ENCODE measurements at regions not wholly inside any gene's neighbourhood (a gene's known extent, or its start where the extent isn't known, plus 50 kb on each side); places are given as distances from the start of the nearest gene placed in this dataset.

GRCh38 chr7:113200281-113200680 is 81.9 kb upstream of the SMIM30 start:
- Histone ChIP-seq H3K36me3 (no peaks in the 10 kb centered on the region), H3K27me3 (no peaks in the 10 kb centered on the region), H3K9me3 (no peaks in the 10 kb centered on the region), H3K27ac (no peak overlapping the region), H3K4me3 (no peak overlapping the region), H3K4me1 (no peaks in the 10 kb centered on the region)
- TF ChIP-seq POLR2AphosphoS5 (IDR thresholded peaks at IDR 0.05) (no peak), POLR2A (IDR thresholded peaks at IDR 0.05) (no peak), EP300 (IDR thresholded peaks at IDR 0.05) (no peak)
- TF ChIP-seq, protein P1, sequence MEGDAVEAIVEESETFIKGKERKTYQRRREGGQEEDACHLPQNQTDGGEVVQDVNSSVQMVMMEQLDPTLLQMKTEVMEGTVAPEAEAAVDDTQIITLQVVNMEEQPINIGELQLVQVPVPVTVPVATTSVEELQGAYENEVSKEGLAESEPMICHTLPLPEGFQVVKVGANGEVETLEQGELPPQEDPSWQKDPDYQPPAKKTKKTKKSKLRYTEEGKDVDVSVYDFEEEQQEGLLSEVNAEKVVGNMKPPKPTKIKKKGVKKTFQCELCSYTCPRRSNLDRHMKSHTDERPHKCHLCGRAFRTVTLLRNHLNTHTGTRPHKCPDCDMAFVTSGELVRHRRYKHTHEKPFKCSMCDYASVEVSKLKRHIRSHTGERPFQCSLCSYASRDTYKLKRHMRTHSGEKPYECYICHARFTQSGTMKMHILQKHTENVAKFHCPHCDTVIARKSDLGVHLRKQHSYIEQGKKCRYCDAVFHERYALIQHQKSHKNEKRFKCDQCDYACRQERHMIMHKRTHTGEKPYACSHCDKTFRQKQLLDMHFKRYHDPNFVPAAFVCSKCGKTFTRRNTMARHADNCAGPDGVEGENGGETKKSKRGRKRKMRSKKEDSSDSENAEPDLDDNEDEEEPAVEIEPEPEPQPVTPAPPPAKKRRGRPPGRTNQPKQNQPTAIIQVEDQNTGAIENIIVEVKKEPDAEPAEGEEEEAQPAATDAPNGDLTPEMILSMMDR (IDR thresholded peaks at IDR 0.05) = no peak
- intact Hi-C loops (cut with DNase I) = no loop called here
- WGBS, 2 donors = 69 to 70% methylated on average over 2 of the region's 2 CpGs
- no peak for DNase-seq

- 29 to 55% methylated on average over 2 of the region's 2 CpGs for WGBS, 2 donors
- TF ChIP-seq EP300 (IDR thresholded peaks at IDR 0.05) = no peak
- no peak for TF ChIP-seq POLR2AphosphoS5 (IDR thresholded peaks at IDR 0.05)
- no peak for TF ChIP-seq POLR2A (IDR thresholded peaks at IDR 0.05)
- TF ChIP-seq, protein P1 (IDR thresholded peaks at IDR 0.05) = no peak
Observed at GRCh38 chr7:113199841-113200240, 81.5 kb upstream of the SMIM30 start.

GRCh38 chr7:113199136-113199535 is 80.8 kb upstream of the SMIM30 start:
- WGBS, 2 donors = 74 to 81% methylated on average over 3 of the region's 3 CpGs
- DNase-seq = no peak
- Histone ChIP-seq H3K27me3 (no peaks in the 10 kb centered on the region), H3K9me3 (no peaks in the 10 kb centered on the region), H3K4me1 (no peaks in the 10 kb centered on the region), H3K36me3 (no peaks in the 10 kb centered on the region), H3K27ac (no peak overlapping the region), H3K4me3 (no peak overlapping the region)
- intact Hi-C loops (cut with DNase I) = no loop called here
- TF ChIP-seq EP300 (IDR thresholded peaks at IDR 0.05) (no peak), POLR2AphosphoS5 (IDR thresholded peaks at IDR 0.05) (no peak), POLR2A (IDR thresholded peaks at IDR 0.05) (no peak)
- TF ChIP-seq, protein P1 (IDR thresholded peaks at IDR 0.05) = no peak

More at GRCh38 chr7:113199841-113200240, 81.5 kb upstream of the SMIM30 start:
- Histone ChIP-seq H3K4me1 (no peaks in the 10 kb centered on the region), H3K4me3 (no peak overlapping the region), H3K9me3 (no peaks in the 10 kb centered on the region), H3K27me3 (no peaks in the 10 kb centered on the region), H3K27ac (no peak overlapping the region), H3K36me3 (no peaks in the 10 kb centered on the region)
- DNase-seq = no peak
- intact Hi-C loops (cut with DNase I) = no loop called here

DNA sequence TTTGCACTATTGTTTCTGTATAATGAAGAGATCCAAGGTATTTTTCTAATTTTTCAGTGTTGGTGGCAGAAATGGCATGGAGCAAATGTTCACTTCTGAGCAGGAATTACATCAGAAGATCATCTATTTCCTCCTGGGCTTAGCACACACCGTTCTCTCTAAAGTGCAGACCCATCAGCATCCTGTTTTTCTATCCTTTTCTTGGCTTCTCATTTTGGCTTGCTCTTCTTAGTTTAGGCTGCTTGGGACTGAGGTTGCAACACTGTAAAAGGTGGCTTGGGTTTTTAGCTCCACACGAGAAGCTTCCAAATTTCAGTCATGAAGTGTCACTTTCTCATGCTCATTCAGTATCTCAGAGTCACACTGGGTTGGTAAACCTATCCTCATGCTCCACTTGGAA is 79.9 kb upstream of the SMIM30 start:
- no peak for DNase-seq
- H3K9me3 ChIP-seq = no peaks in the 10 kb centered on the region
- WGBS, 2 donors = 50 to 68% methylated on average over 2 of the region's 2 CpGs
- no peak overlapping the region for H3K27ac ChIP-seq
- no peaks in the 10 kb centered on the region for H3K36me3 ChIP-seq
- no peak overlapping the region for H3K4me3 ChIP-seq
- intact Hi-C loops (cut with DNase I) = no loop called here
- H3K4me1 ChIP-seq = no peaks in the 10 kb centered on the region
- H3K27me3 ChIP-seq = no peaks in the 10 kb centered on the region
- TF ChIP-seq POLR2A (IDR thresholded peaks at IDR 0.05) = no peak

GRCh38 chr7:113197274-113197673 is 78.9 kb upstream of the SMIM30 start:
- no peak for DNase-seq
- Histone ChIP-seq H3K27me3 (no peaks in the 10 kb centered on the region), H3K9me3 (no peaks in the 10 kb centered on the region), H3K36me3 (no peaks in the 10 kb centered on the region), H3K4me3 (no peak overlapping the region), H3K4me1 (no peaks in the 10 kb centered on the region), H3K27ac (no peak overlapping the region)
- intact Hi-C loops (cut with DNase I) = no loop called here
- 49 to 59% methylated on average over 1 of the region's 1 CpG for WGBS, 2 donors
- TF ChIP-seq EP300 (IDR thresholded peaks at IDR 0.05) (no peak), POLR2A (IDR thresholded peaks at IDR 0.05) (no peak), POLR2AphosphoS5 (IDR thresholded peaks at IDR 0.05) (no peak)
- TF ChIP-seq, protein P1 (IDR thresholded peaks at IDR 0.05) = no peak
